KG1 (cell line): ENCODE measurements at regions not wholly inside any gene's neighbourhood (a gene's known extent, or its start where the extent isn't known, plus 50 kb on each side); places are given as distances from the start of the nearest gene placed in this dataset.

Experiments
- DNase-seq: peaks from one replicate; lab custom pipeline; 2025; lab: John Stamatoyannopoulos, UW

GRCh38 chr4:14046642-14047041 is 419.1 kb upstream of the BOD1L1 start:
- DNase-seq = no peak

- no peak for DNase-seq
These were observed 420.3 kb upstream of the BOD1L1 start for GRCh38 chr4:14047840-14048239.

GRCh38 chr4:14049946-14050345 is 422.4 kb upstream of the BOD1L1 start:
- no peak for DNase-seq

GRCh38 chr4:14053291-14053690 is 425.8 kb upstream of the BOD1L1 start:
- DNase-seq = no peak

- DNase-seq = no peak
These were observed 426.9 kb upstream of the BOD1L1 start for GRCh38 chr4:14054391-14054790.

- DNase-seq = no peak
These were observed 431.5 kb upstream of the BOD1L1 start for GRCh38 chr4:14059006-14059405.

GRCh38 chr4:14064984-14065383 is 437.5 kb upstream of the BOD1L1 start:
- no peak for DNase-seq

- DNase-seq = no peak
These were observed 437.9 kb upstream of the BOD1L1 start for GRCh38 chr4:14065406-14065805.

GRCh38 chr4:14066979-14067378 is 439.5 kb upstream of the BOD1L1 start:
- no peak for DNase-seq

GRCh38 chr4:14069886-14070285 is 442.4 kb upstream of the BOD1L1 start:
- DNase-seq = no peak

- DNase-seq = no peak
These were observed 442.9 kb upstream of the BOD1L1 start for GRCh38 chr4:14070289-14070880.

GRCh38 chr4:14072506-14072905 is 445.0 kb upstream of the BOD1L1 start:
- DNase-seq = no peak

GRCh38 chr4:14076776-14077175 is 449.3 kb upstream of the BOD1L1 start:
- no peak for DNase-seq

- DNase-seq = no peak
These were observed 450.8 kb upstream of the BOD1L1 start for GRCh38 chr4:14078326-14078725.

GRCh38 chr4:14079601-14080000 is 452.1 kb upstream of the BOD1L1 start:
- no peak for DNase-seq

GRCh38 chr4:14083150-14083549 is 455.6 kb upstream of the BOD1L1 start:
- DNase-seq = no peak

GRCh38 chr4:14084598-14084997 is 457.1 kb upstream of the BOD1L1 start:
- no peak for DNase-seq

GRCh38 chr4:14087459-14087858 is 459.9 kb upstream of the BOD1L1 start:
- DNase-seq = no peak

- no peak for DNase-seq
These were observed 460.4 kb upstream of the BOD1L1 start for GRCh38 chr4:14087921-14088320.

- no peak for DNase-seq
These were observed 464.0 kb upstream of the BOD1L1 start for GRCh38 chr4:14091531-14091930.

- DNase-seq = no peak
These were observed 464.4 kb upstream of the BOD1L1 start for GRCh38 chr4:14091966-14092365.

GRCh38 chr4:14092741-14093140 is 465.2 kb upstream of the BOD1L1 start:
- DNase-seq = no peak

- DNase-seq = no peak
These were observed 468.3 kb upstream of the BOD1L1 start for GRCh38 chr4:14095831-14096230.

- DNase-seq = no peak
These were observed 469.0 kb upstream of the BOD1L1 start for GRCh38 chr4:14096396-14096965.
